Panc1 (cell line): ENCODE measurements at regions not wholly inside any gene's neighbourhood (a gene's known extent, or its start where the extent isn't known, plus 50 kb on each side); places are given as distances from the start of the nearest gene placed in this dataset.

Experiments used
- POLR2AphosphoS5 ChIP-seq: IDR thresholded peaks from 2 replicates; pipeline ENCODE4 v1.6.1; 2012; ENCODE audit warnings: mild to moderate bottlenecking, low read depth, low read length, moderate library complexity
- SIN3A ChIP-seq: IDR thresholded peaks from 2 replicates; pipeline ENCODE4 v1.6.1; 2012; ENCODE audit warnings: low read depth, mild to moderate bottlenecking, low read length, moderate library complexity, borderline replicate concordance; ENCODE audit not compliant: insufficient read depth
- TF ChIP-seq, protein P1 (sequence below): fragments of 450-650 bp; IDR thresholded peaks from 2 replicates; pipeline ENCODE4 v1.5.1; 2017; ENCODE audit warnings: mild to moderate bottlenecking
- TF ChIP-seq, protein P2 (sequence below), 2 experiments: IDR thresholded peaks; 2 replicates each; pipeline ENCODE4 v1.6.1; 2011 to 2012; ENCODE audit warnings: low read depth in 2 of 2, control low read depth in 1 of 2, low read length in 1 of 2, mild to moderate bottlenecking in 1 of 2, moderate library complexity in 1 of 2; ENCODE audit not compliant: insufficient read depth in 1 of 2

DNA sequence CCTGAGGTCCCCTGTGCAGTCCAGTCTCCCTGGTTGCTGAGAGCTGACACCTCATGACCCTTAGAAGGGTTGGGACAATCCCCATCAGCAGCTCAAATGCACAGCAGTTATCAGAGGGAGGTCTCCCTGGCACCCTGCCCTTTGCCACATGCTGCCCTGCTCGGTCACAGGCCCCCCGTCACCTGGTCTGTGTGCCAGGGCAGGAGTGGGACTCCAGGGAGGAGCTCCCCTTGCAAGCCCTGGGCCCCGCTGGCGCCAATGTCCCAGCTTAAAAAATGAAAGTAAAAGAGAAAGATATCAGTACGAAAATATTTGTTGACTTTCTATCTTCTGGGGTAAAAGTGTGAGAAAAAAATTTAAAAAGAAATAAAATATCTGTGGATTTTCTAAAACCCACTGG, 68.1 kb upstream of the SLC22A16 start:
- TF ChIP-seq, protein P1, sequence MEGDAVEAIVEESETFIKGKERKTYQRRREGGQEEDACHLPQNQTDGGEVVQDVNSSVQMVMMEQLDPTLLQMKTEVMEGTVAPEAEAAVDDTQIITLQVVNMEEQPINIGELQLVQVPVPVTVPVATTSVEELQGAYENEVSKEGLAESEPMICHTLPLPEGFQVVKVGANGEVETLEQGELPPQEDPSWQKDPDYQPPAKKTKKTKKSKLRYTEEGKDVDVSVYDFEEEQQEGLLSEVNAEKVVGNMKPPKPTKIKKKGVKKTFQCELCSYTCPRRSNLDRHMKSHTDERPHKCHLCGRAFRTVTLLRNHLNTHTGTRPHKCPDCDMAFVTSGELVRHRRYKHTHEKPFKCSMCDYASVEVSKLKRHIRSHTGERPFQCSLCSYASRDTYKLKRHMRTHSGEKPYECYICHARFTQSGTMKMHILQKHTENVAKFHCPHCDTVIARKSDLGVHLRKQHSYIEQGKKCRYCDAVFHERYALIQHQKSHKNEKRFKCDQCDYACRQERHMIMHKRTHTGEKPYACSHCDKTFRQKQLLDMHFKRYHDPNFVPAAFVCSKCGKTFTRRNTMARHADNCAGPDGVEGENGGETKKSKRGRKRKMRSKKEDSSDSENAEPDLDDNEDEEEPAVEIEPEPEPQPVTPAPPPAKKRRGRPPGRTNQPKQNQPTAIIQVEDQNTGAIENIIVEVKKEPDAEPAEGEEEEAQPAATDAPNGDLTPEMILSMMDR: no peak
- TF ChIP-seq, protein P2, sequence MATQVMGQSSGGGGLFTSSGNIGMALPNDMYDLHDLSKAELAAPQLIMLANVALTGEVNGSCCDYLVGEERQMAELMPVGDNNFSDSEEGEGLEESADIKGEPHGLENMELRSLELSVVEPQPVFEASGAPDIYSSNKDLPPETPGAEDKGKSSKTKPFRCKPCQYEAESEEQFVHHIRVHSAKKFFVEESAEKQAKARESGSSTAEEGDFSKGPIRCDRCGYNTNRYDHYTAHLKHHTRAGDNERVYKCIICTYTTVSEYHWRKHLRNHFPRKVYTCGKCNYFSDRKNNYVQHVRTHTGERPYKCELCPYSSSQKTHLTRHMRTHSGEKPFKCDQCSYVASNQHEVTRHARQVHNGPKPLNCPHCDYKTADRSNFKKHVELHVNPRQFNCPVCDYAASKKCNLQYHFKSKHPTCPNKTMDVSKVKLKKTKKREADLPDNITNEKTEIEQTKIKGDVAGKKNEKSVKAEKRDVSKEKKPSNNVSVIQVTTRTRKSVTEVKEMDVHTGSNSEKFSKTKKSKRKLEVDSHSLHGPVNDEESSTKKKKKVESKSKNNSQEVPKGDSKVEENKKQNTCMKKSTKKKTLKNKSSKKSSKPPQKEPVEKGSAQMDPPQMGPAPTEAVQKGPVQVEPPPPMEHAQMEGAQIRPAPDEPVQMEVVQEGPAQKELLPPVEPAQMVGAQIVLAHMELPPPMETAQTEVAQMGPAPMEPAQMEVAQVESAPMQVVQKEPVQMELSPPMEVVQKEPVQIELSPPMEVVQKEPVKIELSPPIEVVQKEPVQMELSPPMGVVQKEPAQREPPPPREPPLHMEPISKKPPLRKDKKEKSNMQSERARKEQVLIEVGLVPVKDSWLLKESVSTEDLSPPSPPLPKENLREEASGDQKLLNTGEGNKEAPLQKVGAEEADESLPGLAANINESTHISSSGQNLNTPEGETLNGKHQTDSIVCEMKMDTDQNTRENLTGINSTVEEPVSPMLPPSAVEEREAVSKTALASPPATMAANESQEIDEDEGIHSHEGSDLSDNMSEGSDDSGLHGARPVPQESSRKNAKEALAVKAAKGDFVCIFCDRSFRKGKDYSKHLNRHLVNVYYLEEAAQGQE (IDR thresholded peaks at IDR 0.05; ENCODE audit: insufficient read depth in 1 of 2, low read depth in 2 of 2, low read length in 1 of 2): no peak
- TF ChIP-seq POLR2AphosphoS5 (no peak), SIN3A (no peak)
